ENCODE measurements at regions not wholly inside any gene's neighbourhood (a gene's known extent, or its start where the extent isn't known, plus 50 kb on each side); places are given as distances from the start of the nearest gene placed in this dataset.

GRCh38 chr10:57707300-57707658 is 560.4 kb downstream of the IPMK start:
- TF ChIP-seq RFX5 (IDR thresholded peaks at IDR 0.05; ENCODE audit: low read depth, low read length) (no peak), EED (CRISPR knock-in tag; IDR thresholded peaks at IDR 0.05) (no peak), CTCF (CRISPR knock-in tag; IDR thresholded peaks at IDR 0.05) (no peak), YY1 (IDR thresholded peaks at IDR 0.05; ENCODE audit: insufficient read depth, insufficient replicate concordance, low read depth, low read length) (no peak), TP53 (CRISPR knock-in tag; conservative IDR thresholded peaks at IDR 0.05) (no peak), TRAFD1 (CRISPR knock-in tag; IDR thresholded peaks at IDR 0.05; ENCODE audit: borderline replicate concordance) (no peak), NR2C2 (CRISPR knock-in tag; IDR thresholded peaks at IDR 0.05; ENCODE audit: borderline replicate concordance) (no peak), POLR2AphosphoS5 (IDR thresholded peaks at IDR 0.05; ENCODE audit: low read depth, low read length) (no peak)

All from HepG2 (cell line).